ENCODE measurements at regions not wholly inside any gene's neighbourhood (a gene's known extent, or its start where the extent isn't known, plus 50 kb on each side); places are given as distances from the start of the nearest gene placed in this dataset.

- Mint-ChIP-seq H3K4me1 (ENCODE audit: insufficient read depth, unreplicated experiment) (no peaks in the 10 kb centered on the region), H3K9me3 (ENCODE audit: unreplicated experiment) (no peaks in the 10 kb centered on the region), H3K27ac (ENCODE audit: low read depth, unreplicated experiment) (no peak overlapping the region), H3K4me3 (ENCODE audit: unreplicated experiment) (no peak overlapping the region), H3K27me3 (ENCODE audit: insufficient read depth, unreplicated experiment) (peaks cover 29% of the 10 kb centered on the region), H3K36me3 (ENCODE audit: insufficient read depth, unreplicated experiment) (no peaks in the 10 kb centered on the region)
- no peak for DNase-seq (ENCODE audit: unreplicated experiment)
- CTCF ChIA-PET: interaction anchor here (0.6 to 2.8 kb wide), 9 partner anchors 10 to 395 kb away, joined by 3 to 15 read pairs (median 3); no protein-coding TSS in a partner anchor
- intact Hi-C loops (cut with micrococcal nuclease): loop anchor here (1.0 kb wide), 2 partner anchors 315 to 395 kb away; no protein-coding TSS in a partner anchor
- no TSS peak for BruUV-seq (replicated peaks)
- TF ChIP-seq, protein P1, sequence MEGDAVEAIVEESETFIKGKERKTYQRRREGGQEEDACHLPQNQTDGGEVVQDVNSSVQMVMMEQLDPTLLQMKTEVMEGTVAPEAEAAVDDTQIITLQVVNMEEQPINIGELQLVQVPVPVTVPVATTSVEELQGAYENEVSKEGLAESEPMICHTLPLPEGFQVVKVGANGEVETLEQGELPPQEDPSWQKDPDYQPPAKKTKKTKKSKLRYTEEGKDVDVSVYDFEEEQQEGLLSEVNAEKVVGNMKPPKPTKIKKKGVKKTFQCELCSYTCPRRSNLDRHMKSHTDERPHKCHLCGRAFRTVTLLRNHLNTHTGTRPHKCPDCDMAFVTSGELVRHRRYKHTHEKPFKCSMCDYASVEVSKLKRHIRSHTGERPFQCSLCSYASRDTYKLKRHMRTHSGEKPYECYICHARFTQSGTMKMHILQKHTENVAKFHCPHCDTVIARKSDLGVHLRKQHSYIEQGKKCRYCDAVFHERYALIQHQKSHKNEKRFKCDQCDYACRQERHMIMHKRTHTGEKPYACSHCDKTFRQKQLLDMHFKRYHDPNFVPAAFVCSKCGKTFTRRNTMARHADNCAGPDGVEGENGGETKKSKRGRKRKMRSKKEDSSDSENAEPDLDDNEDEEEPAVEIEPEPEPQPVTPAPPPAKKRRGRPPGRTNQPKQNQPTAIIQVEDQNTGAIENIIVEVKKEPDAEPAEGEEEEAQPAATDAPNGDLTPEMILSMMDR (IDR thresholded peaks at IDR 0.05; ENCODE audit: unreplicated experiment): no peak
- POLR2A ChIA-PET: interaction anchor here (0.9 to 1.8 kb wide), 3 partner anchors 10 to 315 kb away, joined by 3 to 7 read pairs (median 3); no protein-coding TSS in a partner anchor
Measured at GRCh38 chr20:56945057-56945456, 316.0 kb downstream of the TFAP2C start.

DNA sequence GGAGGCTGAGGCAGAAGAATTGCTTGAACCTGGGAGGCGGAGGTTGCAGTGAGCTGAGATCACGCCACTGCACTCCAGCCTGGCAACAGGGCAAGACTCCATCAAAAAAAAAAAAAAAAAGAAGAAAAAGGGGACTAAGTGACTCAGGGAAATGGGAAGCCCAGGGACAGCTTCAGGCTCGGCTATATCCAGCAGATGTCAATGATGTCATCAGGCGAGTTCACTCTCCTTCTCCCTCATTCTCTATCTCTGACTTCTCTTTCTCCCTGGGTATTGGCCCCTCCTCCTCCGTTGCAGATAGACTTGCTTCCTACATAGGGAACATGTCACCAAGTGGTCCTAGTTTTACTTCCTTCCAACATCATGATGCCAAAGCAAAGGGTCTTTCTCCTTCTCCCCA, 316.8 kb downstream of the TFAP2C start:
- POLR2A ChIA-PET: interaction anchor here (0.9 kb wide), 1 partner anchor 316 kb away, joined by 3 read pairs; no protein-coding TSS in a partner anchor
- Mint-ChIP-seq H3K9me3 (ENCODE audit: unreplicated experiment) (no peaks in the 10 kb centered on the region), H3K27ac (ENCODE audit: low read depth, unreplicated experiment) (no peak overlapping the region), H3K4me3 (ENCODE audit: unreplicated experiment) (no peak overlapping the region), H3K27me3 (ENCODE audit: insufficient read depth, unreplicated experiment) (peaks cover 38% of the 10 kb centered on the region), H3K36me3 (ENCODE audit: insufficient read depth, unreplicated experiment) (no peaks in the 10 kb centered on the region), H3K4me1 (ENCODE audit: insufficient read depth, unreplicated experiment) (no peaks in the 10 kb centered on the region)
- no peak for DNase-seq (ENCODE audit: unreplicated experiment)
- CTCF ChIA-PET: interaction anchor here (0.7 to 1.6 kb wide), 3 partner anchors 11 to 218 kb away, joined by 3 to 4 read pairs (median 3); no protein-coding TSS in a partner anchor
- no TSS peak for BruUV-seq (replicated peaks)
- TF ChIP-seq, protein P1 (IDR thresholded peaks at IDR 0.05; ENCODE audit: unreplicated experiment): no peak
- intact Hi-C loops (cut with micrococcal nuclease): loop anchor here (1.0 kb wide), 2 partner anchors 316 to 396 kb away; no protein-coding TSS in a partner anchor

- H3K27me3 Mint-ChIP-seq (ENCODE audit: insufficient read depth, unreplicated experiment): peaks cover 48% of the 10 kb centered on the region
- no peak overlapping the region for H3K27ac Mint-ChIP-seq (ENCODE audit: low read depth, unreplicated experiment)
- POLR2A ChIA-PET: interaction anchor here (0.8 kb wide), 1 partner anchor 347 kb away, joined by 3 read pairs; no protein-coding TSS in a partner anchor
- no peaks in the 10 kb centered on the region for H3K9me3 Mint-ChIP-seq (ENCODE audit: unreplicated experiment)
- H3K4me1 Mint-ChIP-seq (ENCODE audit: insufficient read depth, unreplicated experiment): no peaks in the 10 kb centered on the region
- intact Hi-C loops (cut with micrococcal nuclease): no loop called here
- H3K4me3 Mint-ChIP-seq (ENCODE audit: unreplicated experiment): no peak overlapping the region
- DNase-seq (ENCODE audit: unreplicated experiment): no peak
- no peaks in the 10 kb centered on the region for H3K36me3 Mint-ChIP-seq (ENCODE audit: insufficient read depth, unreplicated experiment)
- TF ChIP-seq, protein P1 (IDR thresholded peaks at IDR 0.05; ENCODE audit: unreplicated experiment): no peak
- CTCF ChIA-PET: no interaction called here
- BruUV-seq (replicated peaks): no TSS peak
Measured at GRCh38 chr20:56949318-56949717, 317.1 kb downstream of the BMP7 start.

- DNase-seq (ENCODE audit: unreplicated experiment): no peak
- H3K4me1 Mint-ChIP-seq (ENCODE audit: insufficient read depth, unreplicated experiment): no peaks in the 10 kb centered on the region
- H3K27ac Mint-ChIP-seq (ENCODE audit: low read depth, unreplicated experiment): no peak overlapping the region
- TF ChIP-seq, protein P1 (IDR thresholded peaks at IDR 0.05; ENCODE audit: unreplicated experiment): no peak
- CTCF ChIA-PET: interaction anchor here (0.6 to 1.5 kb wide), 3 partner anchors 9 to 347 kb away, joined by 3 to 5 read pairs (median 4); no protein-coding TSS in a partner anchor
- POLR2A ChIA-PET: no interaction called here
- BruUV-seq (replicated peaks): no TSS peak
- H3K36me3 Mint-ChIP-seq (ENCODE audit: insufficient read depth, unreplicated experiment): no peaks in the 10 kb centered on the region
- intact Hi-C loops (cut with micrococcal nuclease): no loop called here
- H3K4me3 Mint-ChIP-seq (ENCODE audit: unreplicated experiment): no peak overlapping the region
- no peaks in the 10 kb centered on the region for H3K9me3 Mint-ChIP-seq (ENCODE audit: unreplicated experiment)
- H3K27me3 Mint-ChIP-seq (ENCODE audit: insufficient read depth, unreplicated experiment): peaks cover 23% of the 10 kb centered on the region
Measured at GRCh38 chr20:56952258-56953047, 314.0 kb downstream of the BMP7 start.
